ENCODE measurements at regions not wholly inside any gene's neighbourhood (a gene's known extent, or its start where the extent isn't known, plus 50 kb on each side); places are given as distances from the start of the nearest gene placed in this dataset.

DNA sequence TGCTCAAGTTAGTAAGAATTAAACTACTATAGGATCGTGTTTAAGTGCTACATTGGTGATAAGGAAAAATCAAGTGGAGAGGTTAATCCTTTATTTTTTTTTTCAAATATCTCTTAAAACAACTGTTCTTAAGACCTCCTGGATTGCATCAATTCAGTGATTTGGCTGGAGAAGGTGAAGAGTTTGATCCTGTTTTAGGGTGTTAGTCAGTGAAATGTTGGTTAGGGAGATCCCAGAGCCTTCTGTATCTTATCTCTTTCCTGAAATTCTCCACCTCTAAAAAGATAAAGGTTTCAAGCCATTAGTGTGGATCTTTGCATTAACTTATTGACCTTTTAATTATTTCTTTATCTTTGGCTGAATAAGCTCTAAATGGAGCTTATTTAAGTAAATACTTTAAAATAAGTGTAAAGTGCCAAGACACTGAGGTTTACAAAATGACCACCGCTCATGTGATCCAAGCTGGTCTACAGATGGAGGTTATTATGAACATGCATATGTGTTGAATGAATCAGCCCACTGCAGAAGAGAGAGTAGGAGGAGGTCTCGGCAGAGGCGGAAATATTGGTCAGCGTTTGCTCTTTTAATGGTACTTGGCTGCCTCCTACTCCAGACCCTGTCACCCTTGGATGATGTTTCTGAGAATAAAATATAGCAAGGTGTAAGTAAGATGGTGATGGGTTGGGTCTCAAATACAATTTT is 51.8 kb upstream of the BMPER start:
- DNase-seq (no peak), ATAC-seq (no peak)

DNA sequence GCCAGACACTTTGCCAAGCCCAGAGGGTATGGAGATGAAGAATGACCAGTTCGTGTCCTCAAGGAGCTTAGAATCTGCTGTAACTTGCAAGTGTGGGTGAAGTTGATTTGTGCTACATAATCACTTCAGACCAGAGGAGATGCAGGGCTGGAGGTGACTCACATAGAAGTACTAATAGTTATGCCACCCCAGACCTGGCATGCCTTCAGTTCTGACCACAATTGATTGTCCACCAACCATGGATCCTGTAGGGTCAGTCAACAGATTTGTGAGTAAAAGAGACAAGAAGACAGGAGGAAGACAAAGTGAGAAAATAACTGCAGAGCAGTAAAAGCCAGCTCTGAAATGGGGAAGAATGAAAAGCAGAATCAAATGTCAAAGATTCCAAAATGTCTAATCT is 51.2 kb upstream of the BMPER start:
- ATAC-seq (no peak), DNase-seq (no peak)

DNA sequence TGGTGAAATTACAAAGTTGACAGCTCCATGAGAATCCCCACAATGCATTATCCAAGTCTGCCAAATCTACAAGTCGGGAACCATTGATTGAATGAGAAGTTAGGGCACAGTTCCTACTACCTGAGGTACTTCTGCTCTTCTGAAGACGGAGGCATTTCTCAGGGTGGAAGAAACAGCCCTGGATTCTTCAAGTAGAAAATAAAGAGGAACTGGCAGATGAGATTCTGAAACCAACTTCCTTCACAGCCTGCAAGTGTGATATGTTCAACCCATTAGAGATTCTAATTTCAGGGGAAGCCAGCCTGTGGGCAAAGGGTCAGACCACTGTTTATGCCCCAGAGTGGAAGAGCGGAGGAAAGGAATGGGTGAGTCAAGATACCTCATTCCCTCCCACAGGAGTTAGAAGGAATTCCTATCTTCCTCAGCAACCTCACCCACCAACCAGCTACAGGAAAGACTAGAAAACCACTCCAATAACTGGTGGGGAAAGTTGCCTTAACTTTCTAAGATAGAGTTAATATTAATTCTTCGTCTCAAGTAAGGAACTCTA is 50.5 kb upstream of the BMPER start:
- DNase-seq (no peak), ATAC-seq (no peak)

All from stimulated activated naive CD8-positive, alpha-beta T cell treated with anti-CD3 and anti-CD28 coated beads, Interleukin-15, Interleukin-2, amounts not matched to agents 100 U/mL and 50 U/mL, for 24 hours (primary cell).